HG03521 (cell line): ENCODE measurements at regions not wholly inside any gene's neighbourhood (a gene's known extent, or its start where the extent isn't known, plus 50 kb on each side); places are given as distances from the start of the nearest gene placed in this dataset.

Source experiments
- ATAC-seq: cut with Tn5 transposase; IDR thresholded peaks from one replicate; pipeline ENCODE4 v1.9.1; 2021; ENCODE audit warnings: mild to moderate bottlenecking, moderate library complexity; ENCODE audit not compliant: unreplicated experiment

GRCh38 chr13:107438251-107438650, 777.1 kb downstream of the LIG4 start:
- ATAC-seq = no peak

- no peak for ATAC-seq
These were observed 781.0 kb downstream of the LIG4 start for GRCh38 chr13:107434347-107434746.

- no peak for ATAC-seq
These were observed 787.8 kb downstream of the LIG4 start for GRCh38 chr13:107427536-107427935.

GRCh38 chr13:107422421-107422820, 792.9 kb downstream of the LIG4 start:
- no peak for ATAC-seq

GRCh38 chr13:107421951-107422350, 793.4 kb downstream of the LIG4 start:
- no peak for ATAC-seq

- no peak for ATAC-seq
These were observed 794.3 kb downstream of the LIG4 start for GRCh38 chr13:107421028-107421427.

GRCh38 chr13:107413005-107413404, 802.3 kb downstream of the LIG4 start:
- ATAC-seq = no peak

GRCh38 chr13:107407074-107407473, 808.3 kb downstream of the LIG4 start:
- no peak for ATAC-seq

GRCh38 chr13:107395927-107396662, 819.2 kb downstream of the LIG4 start:
- ATAC-seq = no peak

GRCh38 chr13:107392205-107392604, 823.1 kb downstream of the LIG4 start:
- ATAC-seq = no peak

- ATAC-seq = no peak
These were observed 819.6 kb upstream of the ARGLU1 start for GRCh38 chr13:107387525-107387924.

GRCh38 chr13:107379407-107380155, 811.6 kb upstream of the ARGLU1 start:
- ATAC-seq = no peak

GRCh38 chr13:107376341-107377125, 808.6 kb upstream of the ARGLU1 start:
- ATAC-seq = no peak

- ATAC-seq = no peak
These were observed 807.9 kb upstream of the ARGLU1 start for GRCh38 chr13:107375701-107376340.

- ATAC-seq = no peak
These were observed 806.1 kb upstream of the ARGLU1 start for GRCh38 chr13:107374038-107374437.

- ATAC-seq = no peak
These were observed 805.6 kb upstream of the ARGLU1 start for GRCh38 chr13:107373551-107373950.

- no peak for ATAC-seq
These were observed 802.3 kb upstream of the ARGLU1 start for GRCh38 chr13:107370015-107370785.

- ATAC-seq = no peak
These were observed 799.3 kb upstream of the ARGLU1 start for GRCh38 chr13:107367258-107367657.

GRCh38 chr13:107365466-107366215, 797.7 kb upstream of the ARGLU1 start:
- ATAC-seq = no peak

- ATAC-seq = no peak
These were observed 796.7 kb upstream of the ARGLU1 start for GRCh38 chr13:107364658-107365057.
